H1 (cell line): ENCODE measurements at regions not wholly inside any gene's neighbourhood (a gene's known extent, or its start where the extent isn't known, plus 50 kb on each side); places are given as distances from the start of the nearest gene placed in this dataset.

Source experiments
- CTCF ChIA-PET: fragments of 300-600 bp; sonication (Branson Sonifier 250); formaldehyde crosslinking; loops from one replicate; lab custom pipeline; 2021; ENCODE audit not compliant: partially characterized antibody; lab: Charles Lee
- POLR2A ChIA-PET: fragments of 300-600 bp; sonication (Branson Sonifier 250); formaldehyde crosslinking; loops from one replicate; lab custom pipeline; 2021; ENCODE audit warnings: inconsistent platforms; ENCODE audit not compliant: partially characterized antibody; lab: Charles Lee
- DNase-seq, 2 experiments: peaks; one replicate each; pipeline versions ENCODE4 v3.0.0 to v3.0.0-alpha.2; 2010 to 2022; ENCODE audit warnings: low spot score in 2 of 2, low read depth in 1 of 2, mixed read lengths in 1 of 2
- FAIRE-seq: peaks from 2 replicates; lab custom pipeline; 2011; peaks lifted over from hg19 to GRCh38; lab: Jason Lieb, UNC
- H2AFZ ChIP-seq: 2 replicates; pipeline ENCODE4 v1.8.1; 2012; ENCODE audit warnings: low read length, inconsistent platforms
- H2AK5ac ChIP-seq: 2 replicates; pipeline ENCODE4 v1.6.1; 2013; ENCODE audit warnings: low read depth, low read length
- H2BK120ac ChIP-seq: replicated peaks from 2 replicates; pipeline ENCODE3; 2013; ENCODE audit warnings: low read depth, low read length, inconsistent platforms
- H2BK12ac ChIP-seq: 2 replicates; pipeline ENCODE4 v1.6.1; 2013; ENCODE audit warnings: low read depth, low read length
- H2BK15ac ChIP-seq: 2 replicates; pipeline ENCODE4 v1.6.1; 2013; ENCODE audit warnings: low read length
- H2BK20ac ChIP-seq: 2 replicates; pipeline ENCODE4 v1.6.1; 2013; ENCODE audit warnings: low read length
- H2BK5ac ChIP-seq: 2 replicates; pipeline ENCODE4 v1.6.1; 2013; ENCODE audit warnings: low read depth, low read length
- H3K14ac ChIP-seq: 2 replicates; pipeline ENCODE4 v1.6.1; 2013; ENCODE audit warnings: inconsistent platforms; ENCODE audit not compliant: insufficient read length
- H3K18ac ChIP-seq: 2 replicates; pipeline ENCODE4 v1.6.1; 2013; ENCODE audit warnings: low read length; ENCODE audit errors: extremely low read depth
- H3K23ac ChIP-seq: 2 replicates; pipeline ENCODE4 v1.6.1; 2013; ENCODE audit warnings: inconsistent platforms; ENCODE audit not compliant: insufficient read length
- H3K23me2 ChIP-seq: 2 replicates; pipeline ENCODE4 v1.6.1; 2013; ENCODE audit warnings: low read depth, low read length
- H3K27ac ChIP-seq: 2 replicates; pipeline ENCODE4 v1.6.1; 2011; ENCODE audit warnings: low read depth, low read length, inconsistent platforms
- H3K27me3 ChIP-seq, 4 experiments: replicated peaks in 1 of 4; 1 replicate in 1 of 4; 2 replicates in 3 of 4; pipeline versions ENCODE4 v1.6.1 to v1.8.1; 2011 to 2013; ENCODE audit warnings: low read length in 3 of 4, mild to moderate bottlenecking in 3 of 4, inconsistent platforms in 2 of 4, mixed read lengths in 2 of 4, moderate library complexity in 1 of 4; ENCODE audit not compliant: control insufficient read depth in 3 of 4, insufficient read depth in 3 of 4; ENCODE audit errors: extremely low read depth in 1 of 4
- H3K36me3 ChIP-seq, 4 experiments: 2 replicates each; pipeline versions ENCODE4 v1.6.1 to v1.8.1; 2011 to 2013; ENCODE audit warnings: mild to moderate bottlenecking in 4 of 4, low read length in 3 of 4, moderate library complexity in 2 of 4, control low read depth in 1 of 4, inconsistent platforms in 1 of 4; ENCODE audit not compliant: insufficient read depth in 4 of 4, control insufficient read depth in 2 of 4
- H3K4ac ChIP-seq: replicated peaks from 2 replicates; pipeline ENCODE3; 2013; ENCODE audit warnings: low read length, low read depth, mixed read lengths, inconsistent platforms; ENCODE audit not compliant: insufficient read length
- H3K4me1 ChIP-seq, 4 experiments: replicated peaks in 1 of 4; 1 replicate in 1 of 4; 2 replicates in 3 of 4; pipeline versions ENCODE4 v1.6.1 to v1.8.1; 2011 to 2013; ENCODE audit warnings: low read length in 3 of 4, inconsistent platforms in 2 of 4, mixed read lengths in 1 of 4; ENCODE audit not compliant: insufficient read depth in 4 of 4, control insufficient read depth in 3 of 4
- H3K4me2 ChIP-seq, 2 experiments: 2 replicates each; pipeline versions ENCODE4 v1.6.1 to v1.8.1; 2011 to 2013; ENCODE audit warnings: low read depth in 2 of 2, low read length in 2 of 2, control low read depth in 1 of 2, inconsistent platforms in 1 of 2, mild to moderate bottlenecking in 1 of 2; ENCODE audit not compliant: insufficient read depth in 1 of 2
- H3K4me3 ChIP-seq, 4 experiments: fragments of 200-600, 300-600 bp in 1 of 4; sonication (generic), shearing (Covaris generic), sonication (Bioruptor Twin) in 1 of 4; 2 replicates each; pipeline versions ENCODE4 v1.5.1 to v1.8.1; 2011 to 2016; ENCODE audit warnings: low read length in 4 of 4, low read depth in 3 of 4, control low read depth in 2 of 4, inconsistent platforms in 2 of 4, mild to moderate bottlenecking in 2 of 4, mixed read lengths in 1 of 4, moderate library complexity in 1 of 4; ENCODE audit not compliant: insufficient read depth in 2 of 4; ENCODE audit errors: extremely low read depth in 1 of 4
- H3K56ac ChIP-seq: replicated peaks from 2 replicates; pipeline ENCODE3; 2013; ENCODE audit warnings: low read depth, mild to moderate bottlenecking, mixed read lengths, low read length, inconsistent platforms; ENCODE audit not compliant: insufficient read length
- H3K79me1 ChIP-seq: 2 replicates; pipeline ENCODE4 v1.6.1; 2013; ENCODE audit warnings: low read depth, low read length, control low read depth
- H3K79me2 ChIP-seq, 2 experiments: 2 replicates each; pipeline versions ENCODE4 v1.6.1 to v1.8.1; 2012 to 2013; ENCODE audit warnings: low read length in 2 of 2, mild to moderate bottlenecking in 2 of 2, inconsistent platforms in 1 of 2; ENCODE audit not compliant: insufficient read depth in 2 of 2, control insufficient read depth in 1 of 2
- H3K9ac ChIP-seq, 4 experiments: replicated peaks in 1 of 4; 1 replicate in 1 of 4; 2 replicates in 3 of 4; pipeline versions ENCODE4 v1.6.1 to v1.8.1; 2011 to 2013; ENCODE audit warnings: low read depth in 3 of 4, low read length in 3 of 4, control low read depth in 2 of 4, mild to moderate bottlenecking in 2 of 4, moderate library complexity in 2 of 4, inconsistent platforms in 1 of 4; ENCODE audit errors: extremely low read depth in 1 of 4
- H3K9me3 ChIP-seq, 2 experiments: 2 replicates each; pipeline versions ENCODE4 v1.6.1 to v1.8.1; 2012 to 2013; ENCODE audit warnings: mild to moderate bottlenecking in 2 of 2, moderate library complexity in 2 of 2, control low read depth in 1 of 2, inconsistent platforms in 1 of 2, low read depth in 1 of 2, low read length in 1 of 2, mixed read lengths in 1 of 2; ENCODE audit not compliant: insufficient read depth in 2 of 2
- H4K20me1 ChIP-seq, 2 experiments: replicated peaks in 1 of 2; 2 replicates each; pipeline versions ENCODE3 to v1.8.1; 2011 to 2013; ENCODE audit warnings: inconsistent platforms in 2 of 2, low read length in 2 of 2, mild to moderate bottlenecking in 1 of 2; ENCODE audit not compliant: insufficient read depth in 2 of 2, control insufficient read depth in 1 of 2
- H4K5ac ChIP-seq: 2 replicates; pipeline ENCODE4 v1.6.1; 2013; ENCODE audit warnings: low read length, low read depth, mixed read lengths, inconsistent platforms; ENCODE audit not compliant: insufficient read length
- H4K8ac ChIP-seq: 2 replicates; pipeline ENCODE4 v1.8.0; 2013; ENCODE audit warnings: mild to moderate bottlenecking, moderate library complexity, low read length, inconsistent platforms; ENCODE audit not compliant: insufficient read depth; ENCODE audit errors: extremely low read depth
- H4K91ac ChIP-seq: replicated peaks from 2 replicates; pipeline ENCODE3; 2013; ENCODE audit warnings: low read length, mixed read lengths, inconsistent platforms; ENCODE audit not compliant: insufficient read length
- CBX8 ChIP-seq: fragments of 300-800, 300-1000 bp; sonication (generic); IDR thresholded peaks from 2 replicates; pipeline ENCODE4 v1.7.1; 2016; ENCODE audit warnings: low read depth, low read length, borderline replicate concordance
- E2F6 ChIP-seq: IDR thresholded peaks from 2 replicates; pipeline ENCODE4 v1.6.1; 2012; ENCODE audit warnings: inconsistent platforms
- SUZ12 ChIP-seq: fragments of 200-600 bp; sonication (generic); IDR thresholded peaks from 2 replicates; pipeline ENCODE4 v1.6.1; 2012; ENCODE audit warnings: mild to moderate bottlenecking, inconsistent platforms, low read length, moderate library complexity, mixed read lengths
- WGBS, 2 experiments: shearing (Covaris generic) in 1 of 2; methylation state at CpG; one replicate each; pipeline versions ENCODE4 v1.1.6 to v1.1.7; 2013 to 2015; ENCODE audit warnings: low lambda C conversion rate in 2 of 2, mixed read lengths in 2 of 2, inconsistent platforms in 1 of 2, low coverage in 1 of 2, missing lambda C conversion rate in 1 of 2; ENCODE audit not compliant: insufficient replicate concordance in 2 of 2, insufficient coverage in 1 of 2, insufficient read length in 1 of 2; ENCODE audit errors: extremely low coverage in 1 of 2, missing lambda C conversion rate in 1 of 2; 5-methylcytosine and 5-hydroxymethylcytosine counted together

GRCh38 chr11:119860561-119861094 is 131.6 kb upstream of the NECTIN1 start:
- H3K27ac ChIP-seq = no peak overlapping the region
- no peak overlapping the region for H3K4me2 ChIP-seq
- H2AK5ac ChIP-seq = no peak overlapping the region
- H3K9ac ChIP-seq = no peak overlapping the region
- CTCF ChIA-PET = interaction anchor here (0.9 to 1.1 kb wide), 3 partner anchors 18 to 247 kb away, joined by 3 read pairs; no protein-coding TSS in a partner anchor
- no peaks in the 10 kb centered on the region for H3K79me1 ChIP-seq
- H3K4me3 ChIP-seq = no peak overlapping the region
- no peak overlapping the region for H4K8ac ChIP-seq
- H3K27me3 ChIP-seq = no peaks in the 10 kb centered on the region; a peak in 2 of 7 replicates
- H3K9me3 ChIP-seq = peaks cover 0 to 3% of the 10 kb centered on the region in 2 experiments; a peak in 1 of 4 replicates
- no peaks in the 10 kb centered on the region for H3K36me3 ChIP-seq
- FAIRE-seq = no peak
- H2BK5ac ChIP-seq = no peak overlapping the region
- no peak overlapping the region for H3K14ac ChIP-seq
- no peak for DNase-seq
- H4K91ac ChIP-seq = no peak overlapping the region
- H2AFZ ChIP-seq = no peak overlapping the region
- no peaks in the 10 kb centered on the region for H3K23me2 ChIP-seq
- peaks cover 0 to 1% of the 10 kb centered on the region in 2 experiments for H4K20me1 ChIP-seq
- no peak overlapping the region for H3K56ac ChIP-seq
- no peaks in the 10 kb centered on the region for H3K79me2 ChIP-seq
- 93% methylated on average over 5 of the region's 5 CpGs; no CpG with 5 or more reads in 1 of the 2 experiments for WGBS, 2 experiments
- H2BK20ac ChIP-seq = no peak overlapping the region
- peaks cover 0 to 4% (median 1%) of the 10 kb centered on the region in 4 experiments; a peak in 3 of 7 replicates for H3K4me1 ChIP-seq
- no peak overlapping the region for H2BK12ac ChIP-seq
- H3K4ac ChIP-seq = no peak overlapping the region
- no peak overlapping the region for H2BK120ac ChIP-seq
- POLR2A ChIA-PET = no interaction called here
- no peak overlapping the region for H3K18ac ChIP-seq
- H2BK15ac ChIP-seq = no peak overlapping the region
- TF ChIP-seq E2F6 = no peak
- no peak for TF ChIP-seq CBX8
- no peak for TF ChIP-seq SUZ12
- no peak overlapping the region for H4K5ac ChIP-seq
- H3K23ac ChIP-seq = no peak overlapping the region
